GM23338 (cell line): ENCODE measurements at regions not wholly inside any gene's neighbourhood (a gene's known extent, or its start where the extent isn't known, plus 50 kb on each side); places are given as distances from the start of the nearest gene placed in this dataset.

Experiments
- ATAC-seq: fragments of 200-7000 bp; cut with Tn5 transposase; 3 replicates; pipeline ENCODE4 v1.9.1; 2020
- DNase-seq: peaks from one replicate; pipeline ENCODE4 v3.0.0-alpha.2; 2015; ENCODE audit warnings: low spot score
- H2AFZ ChIP-seq: fragments of 200-600 bp; sonication (generic); 2 replicates; pipeline ENCODE4 v1.8.0; 2016; ENCODE audit warnings: antibody characterized with exemption, mild to moderate bottlenecking, moderate library complexity
- H3F3A ChIP-seq: fragments of 200-600 bp; sonication (generic); replicated peaks from 2 replicates; pipeline ENCODE4 v1.8.0; 2017; ENCODE audit warnings: antibody characterized with exemption, mixed run types, low read depth
- H3K27ac ChIP-seq: fragments of 200-600 bp; sonication (generic); 2 replicates; pipeline ENCODE4 v1.6.1; 2016; ENCODE audit warnings: low read depth
- H3K27me3 ChIP-seq: fragments of 200-600 bp; sonication (generic); 2 replicates; pipeline ENCODE4 v1.8.0; 2016; ENCODE audit warnings: mild to moderate bottlenecking, mixed run types, moderate library complexity; ENCODE audit not compliant: insufficient read depth
- H3K36me3 ChIP-seq: fragments of 200-600 bp; sonication (generic); 2 replicates; pipeline ENCODE4 v1.8.0; 2016; ENCODE audit warnings: mild to moderate bottlenecking; ENCODE audit not compliant: insufficient read depth
- H3K4me1 ChIP-seq: fragments of 200-600 bp; sonication (generic); 2 replicates; pipeline ENCODE4 v1.8.0; 2016; ENCODE audit warnings: mild to moderate bottlenecking, moderate library complexity; ENCODE audit not compliant: insufficient read depth
- H3K4me2 ChIP-seq: fragments of 200-600 bp; sonication (generic); 2 replicates; pipeline ENCODE4 v1.7.1; 2017; ENCODE audit warnings: mixed run types
- H3K4me3 ChIP-seq: fragments of 200-600 bp; sonication (generic); 2 replicates; pipeline ENCODE4 v1.6.1; 2016; ENCODE audit warnings: mixed run types
- H3K79me2 ChIP-seq: fragments of 200-600 bp; sonication (generic); replicated peaks from 2 replicates; pipeline ENCODE4 v1.8.0; 2017; ENCODE audit warnings: mild to moderate bottlenecking; ENCODE audit not compliant: insufficient read depth
- H3K9me2 ChIP-seq: fragments of 200-600 bp; sonication (generic); 2 replicates; pipeline ENCODE4 v1.8.0; 2017; ENCODE audit not compliant: insufficient read depth
- H4K20me1 ChIP-seq: fragments of 200-600 bp; sonication (generic); replicated peaks from 2 replicates; pipeline ENCODE4 v1.8.0; 2017; ENCODE audit warnings: mild to moderate bottlenecking; ENCODE audit not compliant: insufficient read depth
- H3K27ac Mint-ChIP-seq: 2 replicates; pipeline ENCODE4 v1.8.0; 2020; ENCODE audit warnings: inconsistent platforms, mild to moderate bottlenecking, moderate library complexity, mixed read lengths
- H3K27me3 Mint-ChIP-seq: 3 replicates; pipeline ENCODE4 v1.8.0; 2022; ENCODE audit warnings: low read depth, mild to moderate bottlenecking, moderate library complexity, mixed read lengths, inconsistent platforms; ENCODE audit not compliant: insufficient read depth, poor library complexity
- H3K36me3 Mint-ChIP-seq: 3 replicates; pipeline ENCODE4 v1.8.0; 2021; ENCODE audit warnings: low read depth, mild to moderate bottlenecking, inconsistent platforms, moderate library complexity, mixed read lengths
- H3K4me1 Mint-ChIP-seq: 3 replicates; pipeline ENCODE4 v1.8.0; 2020; ENCODE audit warnings: mild to moderate bottlenecking, inconsistent platforms, mixed read lengths
- H3K4me3 Mint-ChIP-seq: 3 replicates; pipeline ENCODE4 v1.8.0; 2021; ENCODE audit warnings: moderate library complexity, mild to moderate bottlenecking, inconsistent platforms, mixed read lengths
- H3K9me3 Mint-ChIP-seq: 3 replicates; pipeline ENCODE4 v1.8.0; 2020; ENCODE audit warnings: moderate library complexity, mild to moderate bottlenecking, inconsistent platforms, mixed read lengths
- CREB1 ChIP-seq: fragments of 250-450 bp; sonication (Bioruptor Pico); IDR thresholded peaks from 2 replicates; pipeline ENCODE4 v1.5.0; 2020; ENCODE audit warnings: low read depth, mild to moderate bottlenecking, moderate library complexity
- CTCF ChIP-seq, 2 experiments: fragments of 200-600 bp in 1 of 2; sonication (generic) in 1 of 2; conservative IDR thresholded peaks; 2 replicates each; pipeline versions ENCODE4 v1.5.1 to v1.6.1; 2016 to 2017; ENCODE audit warnings: antibody characterized with exemption in 2 of 2, low read depth in 2 of 2, mild to moderate bottlenecking in 2 of 2, moderate library complexity in 1 of 2
- ETS1 ChIP-seq: IDR thresholded peaks from 2 replicates; pipeline ENCODE4 v1.6.1; 2016; ENCODE audit warnings: antibody characterized with exemption
- EZH2phosphoT487 ChIP-seq: fragments of 200-600 bp; sonication (generic); IDR thresholded peaks from one replicate; pipeline ENCODE4 v1.8.1; 2018; ENCODE audit warnings: antibody characterized with exemption; ENCODE audit not compliant: unreplicated experiment
- JUNB ChIP-seq: IDR thresholded peaks from one replicate; pipeline ENCODE4 v1.6.1; 2016; ENCODE audit warnings: antibody characterized with exemption; ENCODE audit not compliant: unreplicated experiment
- NANOG ChIP-seq: IDR thresholded peaks from 2 replicates; pipeline ENCODE4 v1.6.1; 2016; ENCODE audit warnings: antibody characterized with exemption, borderline replicate concordance
- POLR2AphosphoS5 ChIP-seq: IDR thresholded peaks from 2 replicates; pipeline ENCODE4 v1.6.1; 2016; ENCODE audit warnings: antibody characterized with exemption, low read depth
- REST ChIP-seq: IDR thresholded peaks from one replicate; pipeline ENCODE4 v1.6.1; 2018; ENCODE audit warnings: antibody characterized with exemption; ENCODE audit not compliant: unreplicated experiment
- STAT1 ChIP-seq: IDR thresholded peaks from one replicate; pipeline ENCODE4 v1.6.1; 2016; ENCODE audit warnings: antibody characterized with exemption; ENCODE audit not compliant: unreplicated experiment
- ZNF114 ChIP-seq: fragments of 250-450 bp; sonication (Bioruptor Pico); IDR thresholded peaks from 2 replicates; pipeline ENCODE4 v1.5.0; 2020; ENCODE audit warnings: mild to moderate bottlenecking, moderate library complexity
- ZNF331 ChIP-seq: fragments of 250-450 bp; sonication (Bioruptor Pico); IDR thresholded peaks from 2 replicates; pipeline ENCODE4 v1.5.0; 2020; ENCODE audit warnings: low read depth, mild to moderate bottlenecking, moderate library complexity

GRCh38 chr2:12651641-12652040 lies 65.1 kb upstream of the TRIB2 start (continued):
- TF ChIP-seq REST (no peak), JUNB (no peak), ETS1 (no peak), STAT1 (no peak), CTCF (conservative IDR thresholded peaks at IDR 0.05; ENCODE audit: low read depth in 2 of 2) (no peak), ZNF331 (CRISPR knock-in tag) (no peak), CREB1 (CRISPR knock-in tag) (no peak), NANOG (no peak)

GRCh38 chr2:12652723-12653122 lies 64.0 kb upstream of the TRIB2 start:
- H3K4me1 ChIP-seq: no peaks in the 10 kb centered on the region
- ATAC-seq (no peak), DNase-seq (no peak)
- H3K27ac ChIP-seq: no peak overlapping the region
- no peaks in the 10 kb centered on the region for H4K20me1 ChIP-seq
- Mint-ChIP-seq H3K36me3 (no peaks in the 10 kb centered on the region), H3K27me3 (no peaks in the 10 kb centered on the region), H3K4me3 (no peak overlapping the region), H3K27ac (no peak overlapping the region), H3K4me1 (no peaks in the 10 kb centered on the region), H3K9me3 (no peaks in the 10 kb centered on the region)
- no peak overlapping the region for H3K4me3 ChIP-seq
- H3K79me2 ChIP-seq: no peaks in the 10 kb centered on the region
- H3K27me3 ChIP-seq: no peaks in the 10 kb centered on the region
- no peak overlapping the region for H2AFZ ChIP-seq
- peaks cover 6% of the 10 kb centered on the region; the same call in 1 of the 2 replicates for H3K9me2 ChIP-seq
- no peaks in the 10 kb centered on the region for H3K36me3 ChIP-seq
- H3F3A ChIP-seq: no peaks in the 10 kb centered on the region
- TF ChIP-seq POLR2AphosphoS5 (no peak), EZH2phosphoT487 (no peak), JUNB (no peak), ETS1 (no peak), ZNF114 (CRISPR knock-in tag) (no peak), ZNF331 (CRISPR knock-in tag) (no peak), STAT1 (no peak)
- no peak overlapping the region for H3K4me2 ChIP-seq
